ENCODE measurements at regions not wholly inside any gene's neighbourhood (a gene's known extent, or its start where the extent isn't known, plus 50 kb on each side); places are given as distances from the start of the nearest gene placed in this dataset.

DNA sequence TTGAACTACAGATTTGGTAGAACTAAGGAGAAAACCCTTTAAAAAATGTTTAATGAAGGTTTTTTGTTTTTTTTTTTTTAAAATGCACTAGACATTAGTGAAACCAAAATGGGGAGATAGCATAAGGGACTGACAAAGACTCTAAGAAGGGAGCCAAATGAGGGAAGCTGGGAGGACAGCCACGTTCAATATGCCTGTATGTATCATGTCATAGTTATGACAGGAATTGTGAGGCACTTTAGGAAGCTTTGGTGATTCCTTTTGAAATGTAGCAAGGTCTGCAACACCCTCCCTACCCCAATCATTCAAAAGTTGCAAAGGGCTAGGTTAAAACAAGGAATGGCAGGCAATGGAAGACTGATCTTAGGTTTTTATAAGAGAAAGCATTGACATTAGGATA, 526.0 kb downstream of the TLL1 start:
- TF ChIP-seq, protein P1, sequence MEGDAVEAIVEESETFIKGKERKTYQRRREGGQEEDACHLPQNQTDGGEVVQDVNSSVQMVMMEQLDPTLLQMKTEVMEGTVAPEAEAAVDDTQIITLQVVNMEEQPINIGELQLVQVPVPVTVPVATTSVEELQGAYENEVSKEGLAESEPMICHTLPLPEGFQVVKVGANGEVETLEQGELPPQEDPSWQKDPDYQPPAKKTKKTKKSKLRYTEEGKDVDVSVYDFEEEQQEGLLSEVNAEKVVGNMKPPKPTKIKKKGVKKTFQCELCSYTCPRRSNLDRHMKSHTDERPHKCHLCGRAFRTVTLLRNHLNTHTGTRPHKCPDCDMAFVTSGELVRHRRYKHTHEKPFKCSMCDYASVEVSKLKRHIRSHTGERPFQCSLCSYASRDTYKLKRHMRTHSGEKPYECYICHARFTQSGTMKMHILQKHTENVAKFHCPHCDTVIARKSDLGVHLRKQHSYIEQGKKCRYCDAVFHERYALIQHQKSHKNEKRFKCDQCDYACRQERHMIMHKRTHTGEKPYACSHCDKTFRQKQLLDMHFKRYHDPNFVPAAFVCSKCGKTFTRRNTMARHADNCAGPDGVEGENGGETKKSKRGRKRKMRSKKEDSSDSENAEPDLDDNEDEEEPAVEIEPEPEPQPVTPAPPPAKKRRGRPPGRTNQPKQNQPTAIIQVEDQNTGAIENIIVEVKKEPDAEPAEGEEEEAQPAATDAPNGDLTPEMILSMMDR (IDR thresholded peaks at IDR 0.05), result no peak
- TF ChIP-seq EZH2 (IDR thresholded peaks at IDR 0.05), result no peak
- TF ChIP-seq EZH2phosphoT487 (IDR thresholded peaks at IDR 0.05), result no peak
